Pancreas (tissue), 10 donors: ENCODE measurements at regions not wholly inside any gene's neighbourhood (a gene's known extent, or its start where the extent isn't known, plus 50 kb on each side); places are given as distances from the start of the nearest gene placed in this dataset.

Experiments used
- ATAC-seq, 4 donors: fragments of 200-7000 bp; cut with Tn5 transposase; one replicate each; pipeline versions ENCODE4 v1.8.0 to v1.9.1; 2020; ENCODE audit warnings: mild to moderate bottlenecking in 4 of 4, moderate library complexity in 4 of 4
- DNase-seq, 6 donors: peaks; one replicate each; pipeline ENCODE4 v3.0.0-alpha.2; 2020
- FAIRE-seq: peaks from 2 replicates; lab custom pipeline; 2012; peaks lifted over from hg19 to GRCh38; lab: Jason Lieb, UNC
- H3K27ac ChIP-seq, 4 donors: fragments of 200-600 bp; sonication (generic); 1 replicate in 3 of 4; 2 replicates in 1 of 4; pipeline versions ENCODE4 v1.5.0 to v1.8.0; 2020
- H3K27me3 ChIP-seq, 4 donors: fragments of 200-600 bp; one replicate each; pipeline ENCODE4 v1.8.0; 2021
- H3K36me3 ChIP-seq, 3 donors: fragments of 200-600 bp; sonication (generic) in 1 of 3; one replicate each; pipeline versions ENCODE4 v1.5.0 to v1.8.0; 2020 to 2021
- H3K4me1 ChIP-seq, 3 donors: fragments of 200-600 bp; one replicate each; pipeline ENCODE4 v1.8.0; 2021
- H3K4me3 ChIP-seq, 4 donors: fragments of 200-600 bp; sonication (generic) in 2 of 4; one replicate each; pipeline versions ENCODE4 v1.5.0 to v1.8.0; 2020 to 2021
- H3K9me3 ChIP-seq, 4 donors: fragments of 200-600 bp; one replicate each; pipeline ENCODE4 v1.8.0; 2021
- CTCF ChIP-seq, 4 donors: fragments of 200-600 bp; sonication (generic) in 3 of 4; IDR thresholded peaks; one replicate each; pipeline versions ENCODE4 v1.5.0 to v1.8.0; 2021; ENCODE audit warnings: antibody characterized with exemption in 4 of 4
- WGBS, 2 donors: extraction: QIAGEN DNeasy Blood & Tissue Kit; methylation state at CpG; one replicate each; pipeline ENCODE4 v1.1.7; 2013; 5-methylcytosine and 5-hydroxymethylcytosine counted together
- intact Hi-C, 3 donors: fragments of 100-400 bp; cut with DNase I; formaldehyde crosslinking; loops; one replicate each; pipeline versions ENCODE4 v1.11.1 to v1.14.2; 2022
- donor health status: healthy with polysubstance abuse.
- donor health status: DM: no; HTN: no; CAD: no; lungs with moderate emphysema.
- donor health status: DM: no; HTN: no; CAD: no.
- donor health status: control.
- donor health status: control.
- donor health status: Bipolar disorder and iron deficiency.
- donor health status: DM: yes; HTN: yes; CAD: no.
- donor health status: DM: no; HTN: no; CAD: no.
- donor health status: DM: no; HTN: no; CAD: no.
- donor health status: DM: yes; HTN: yes; CAD: no.

- 25 to 48% methylated on average over 2 of the region's 2 CpGs for WGBS, 2 donors
- H3K4me3 ChIP-seq = no peak overlapping the region
- no peak overlapping the region for H3K27ac ChIP-seq
- no peaks in the 10 kb centered on the region for H3K9me3 ChIP-seq
- no peaks in the 10 kb centered on the region for H3K4me1 ChIP-seq
- FAIRE-seq = no peak
- no peak for ATAC-seq
- no peaks in the 10 kb centered on the region for H3K36me3 ChIP-seq
- intact Hi-C loops = no loop called here
- no peaks in the 10 kb centered on the region for H3K27me3 ChIP-seq
- TF ChIP-seq CTCF (IDR thresholded peaks at IDR 0.05) = no peak
- no peak for DNase-seq
Observed at GRCh38 chr5:28117273-28117672, 1078.9 kb upstream of the CDH9 start.

GRCh38 chr5:28110781-28111180, 1072.4 kb upstream of the CDH9 start:
- no peak for FAIRE-seq
- no peaks in the 10 kb centered on the region for H3K9me3 ChIP-seq
- intact Hi-C loops = no loop called here
- 43 to 55% methylated on average over 6 of the region's 6 CpGs for WGBS, 2 donors
- no peaks in the 10 kb centered on the region for H3K4me1 ChIP-seq
- ATAC-seq = no peak
- no peak for DNase-seq
- H3K36me3 ChIP-seq = no peaks in the 10 kb centered on the region
- TF ChIP-seq CTCF (IDR thresholded peaks at IDR 0.05) = no peak
- no peaks in the 10 kb centered on the region for H3K27me3 ChIP-seq
- no peak overlapping the region for H3K27ac ChIP-seq
- no peak overlapping the region for H3K4me3 ChIP-seq

- H3K9me3 ChIP-seq = no peaks in the 10 kb centered on the region
- no peak for ATAC-seq
- intact Hi-C loops = no loop called here
- no peak for TF ChIP-seq CTCF (IDR thresholded peaks at IDR 0.05)
- no peak for DNase-seq
- no peaks in the 10 kb centered on the region for H3K4me1 ChIP-seq
- FAIRE-seq = no peak
- no peaks in the 10 kb centered on the region for H3K27me3 ChIP-seq
- no peak overlapping the region for H3K27ac ChIP-seq
- no peak overlapping the region for H3K4me3 ChIP-seq
- no peaks in the 10 kb centered on the region for H3K36me3 ChIP-seq
Observed at GRCh38 chr5:28104080-28104479, 1065.7 kb upstream of the CDH9 start.

- no peaks in the 10 kb centered on the region for H3K36me3 ChIP-seq
- no peak for TF ChIP-seq CTCF (IDR thresholded peaks at IDR 0.05)
- H3K4me3 ChIP-seq = no peak overlapping the region
- H3K27ac ChIP-seq = no peak overlapping the region
- ATAC-seq (no peak), DNase-seq (peak in 1 of 6 donors; percentile 41), FAIRE-seq (no peak)
- 67 to 82% methylated on average over 11 of the region's 11 CpGs for WGBS, 2 donors
- H3K9me3 ChIP-seq = no peaks in the 10 kb centered on the region
- intact Hi-C loops = no loop called here
- H3K4me1 ChIP-seq = no peaks in the 10 kb centered on the region
- no peaks in the 10 kb centered on the region for H3K27me3 ChIP-seq
Observed at GRCh38 chr5:28084069-28084468, 1045.7 kb upstream of the CDH9 start.

- no peaks in the 10 kb centered on the region for H3K9me3 ChIP-seq
- no peak for ATAC-seq
- H3K27ac ChIP-seq = no peak overlapping the region
- no peaks in the 10 kb centered on the region for H3K4me1 ChIP-seq
- no peak for TF ChIP-seq CTCF (IDR thresholded peaks at IDR 0.05)
- 75 to 87% methylated on average over 3 of the region's 3 CpGs for WGBS, 2 donors
- no peaks in the 10 kb centered on the region for H3K36me3 ChIP-seq
- intact Hi-C loops = no loop called here
- no peak for FAIRE-seq
- H3K4me3 ChIP-seq = no peak overlapping the region
- DNase-seq = peak in 1 of 6 donors; percentile 40
- H3K27me3 ChIP-seq = no peaks in the 10 kb centered on the region
Observed at GRCh38 chr5:28082610-28083009, 1044.2 kb upstream of the CDH9 start.
